IPS DF 19.7 (cell line): ENCODE measurements at regions not wholly inside any gene's neighbourhood (a gene's known extent, or its start where the extent isn't known, plus 50 kb on each side); places are given as distances from the start of the nearest gene placed in this dataset.
A peak's percentile ranks its signal among the peaks of the same experiment; 100 is the strongest.

Source experiments
- DNase-seq: peaks from one replicate; pipeline ENCODE4 v3.0.0-alpha.2; 2013; ENCODE audit warnings: low read depth, low spot score

DNA sequence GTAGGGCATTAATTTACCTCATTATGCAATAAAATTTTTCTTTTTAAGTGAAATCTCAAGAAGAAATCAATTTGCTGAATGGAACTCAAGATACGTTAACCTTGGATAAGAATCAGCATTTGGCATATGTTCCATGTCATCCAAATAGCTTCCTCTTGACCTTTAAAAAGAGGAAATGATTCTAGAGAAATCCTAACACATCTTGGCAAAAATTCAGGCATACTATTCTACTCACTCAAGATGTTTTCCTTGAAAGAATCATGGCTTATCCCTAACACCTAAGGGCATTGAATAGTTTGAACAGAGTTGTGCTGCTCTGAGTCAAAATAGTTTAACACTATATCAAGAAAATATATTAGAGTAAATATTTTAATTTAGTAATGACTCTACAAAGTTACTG, 678.0 kb downstream of the EPHA4 start:
- DNase-seq: no peak

DNA sequence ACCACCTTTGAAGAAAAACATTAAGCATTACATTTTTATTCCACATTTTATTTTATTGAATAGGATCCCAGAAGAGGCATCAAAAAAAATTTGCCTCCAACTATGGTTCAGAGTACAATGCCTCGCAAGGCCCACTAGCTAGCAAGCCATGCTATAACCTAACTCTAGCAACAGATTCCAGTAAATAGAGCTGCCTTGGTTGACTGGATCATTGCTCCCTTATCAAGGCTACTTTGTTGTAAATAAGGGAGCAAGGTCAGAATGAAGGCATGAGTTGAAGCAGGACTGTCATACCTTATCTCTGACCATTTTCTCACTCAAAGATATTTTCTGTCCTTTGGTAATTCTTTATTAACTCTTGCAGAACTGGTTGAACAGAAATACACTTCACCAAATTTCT, 672.6 kb downstream of the EPHA4 start:
- no peak for DNase-seq

DNA sequence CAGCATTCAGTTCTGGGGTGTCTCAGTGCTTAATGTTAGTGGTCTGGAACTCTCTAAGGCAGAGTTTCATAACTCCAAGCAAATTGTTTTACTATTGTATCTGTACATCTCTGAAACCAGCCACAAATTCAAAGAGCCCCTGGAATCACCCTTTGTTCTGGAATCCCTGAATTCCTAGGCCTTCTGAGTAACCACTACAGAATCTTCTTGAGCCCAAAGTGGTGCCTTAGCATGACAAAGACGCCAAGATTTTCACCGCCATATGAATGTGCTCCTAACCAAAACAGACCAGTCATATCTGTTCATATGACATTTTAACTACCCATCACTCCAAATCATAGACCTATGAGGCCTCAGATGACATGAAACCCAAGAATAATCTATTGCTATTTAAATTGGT, 668.1 kb downstream of the EPHA4 start:
- no peak for DNase-seq

DNA sequence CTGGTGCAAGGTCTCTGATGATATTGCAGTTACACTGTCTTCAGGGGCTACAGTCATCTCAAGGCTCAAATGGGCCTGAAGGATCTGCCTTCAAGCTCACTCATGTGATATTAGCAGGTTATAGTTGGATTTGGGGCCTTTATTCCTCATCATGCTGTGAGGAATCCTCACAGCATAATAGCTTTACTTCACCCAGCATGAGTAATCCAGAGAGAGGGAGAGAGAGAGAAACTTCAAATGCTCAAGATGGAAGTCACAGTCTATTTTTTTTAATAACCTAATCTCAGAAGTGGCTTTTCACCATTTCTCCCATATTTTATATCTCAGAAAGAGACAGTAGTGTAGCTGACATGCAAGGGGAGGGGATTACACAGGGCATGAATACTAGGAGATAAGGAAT, 658.7 kb downstream of the EPHA4 start:
- DNase-seq: no peak

DNA sequence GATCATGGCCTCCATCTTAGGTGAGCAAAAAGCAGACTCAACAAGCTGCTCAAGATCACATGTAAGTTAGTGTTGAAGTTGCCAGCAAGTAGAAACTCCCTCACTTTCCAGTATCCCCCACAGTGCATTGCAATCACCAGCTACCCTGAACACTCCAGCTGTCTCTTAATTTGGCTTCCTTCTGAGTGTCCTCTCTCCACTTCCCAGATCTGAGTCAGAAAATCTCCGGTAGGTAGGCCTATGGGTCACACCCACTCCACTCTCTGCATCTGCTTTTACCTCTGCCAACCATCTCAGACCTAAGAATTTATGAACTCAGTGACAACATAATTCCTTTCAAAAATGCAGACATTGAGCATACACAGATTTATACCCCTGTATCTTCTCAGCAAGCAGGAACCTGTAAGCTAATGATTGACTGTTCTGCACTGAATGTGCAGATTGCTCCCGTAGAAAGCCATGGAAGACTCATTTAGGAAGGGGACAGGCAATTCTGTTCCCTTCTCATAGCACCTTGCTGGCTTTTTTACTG, 656.9 kb downstream of the EPHA4 start:
- no peak for DNase-seq

DNA sequence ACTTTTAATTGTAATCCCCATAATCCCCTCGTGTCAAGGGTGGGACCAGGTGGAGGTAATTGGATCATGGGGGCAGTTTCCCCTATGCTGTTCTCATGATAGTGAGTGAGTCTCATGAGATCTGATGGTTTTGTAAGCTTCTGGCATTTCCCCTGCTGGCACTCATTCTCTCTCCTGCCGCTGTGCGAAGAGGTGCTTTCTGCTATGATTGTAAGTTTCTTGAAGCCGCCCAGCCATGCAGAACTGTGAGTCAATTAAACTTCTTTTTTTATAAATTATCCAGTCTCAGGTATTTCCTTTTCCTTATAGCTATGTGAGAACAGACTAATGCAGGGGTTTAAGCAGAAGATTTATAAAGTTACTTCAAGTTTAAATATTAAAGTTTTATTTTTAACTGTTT, 655.2 kb downstream of the EPHA4 start:
- DNase-seq: no peak

DNA sequence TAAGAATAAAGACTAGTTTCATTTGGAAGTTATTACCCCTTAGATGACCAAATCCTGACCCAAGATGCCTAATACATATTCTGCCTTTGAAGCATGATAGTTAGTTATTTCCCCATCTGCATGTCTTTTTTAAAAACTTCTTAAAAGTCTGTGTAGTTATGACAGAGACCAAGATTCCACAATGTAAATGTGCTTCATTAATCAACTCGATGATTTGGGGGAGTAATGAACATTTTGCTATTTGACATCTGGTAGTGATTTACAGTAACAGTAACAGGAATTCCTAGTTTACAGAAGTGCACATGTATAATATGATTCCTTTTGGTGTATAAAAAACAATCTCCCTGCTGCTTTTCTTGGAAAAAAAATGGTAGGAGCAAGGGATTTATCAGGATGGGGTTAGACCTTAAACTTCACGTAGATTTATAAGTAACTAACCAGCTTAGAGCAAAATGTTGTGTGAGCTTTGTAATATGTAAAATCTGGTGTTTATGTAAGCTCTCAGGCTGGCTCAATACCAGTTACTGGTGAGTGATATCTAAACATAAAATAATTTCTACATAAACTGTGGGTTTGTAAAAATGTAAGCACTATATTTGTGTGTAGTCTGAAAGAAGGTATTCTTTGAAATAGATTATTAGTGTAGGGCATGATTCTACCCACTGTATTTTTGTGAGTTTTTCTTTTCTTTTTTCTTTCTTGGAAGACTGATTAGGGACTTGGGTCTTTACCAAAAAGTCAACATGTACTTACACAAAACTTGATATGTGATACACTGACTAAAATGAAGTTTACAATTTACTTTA, 641.6 kb downstream of the EPHA4 start:
- DNase-seq: no peak

DNA sequence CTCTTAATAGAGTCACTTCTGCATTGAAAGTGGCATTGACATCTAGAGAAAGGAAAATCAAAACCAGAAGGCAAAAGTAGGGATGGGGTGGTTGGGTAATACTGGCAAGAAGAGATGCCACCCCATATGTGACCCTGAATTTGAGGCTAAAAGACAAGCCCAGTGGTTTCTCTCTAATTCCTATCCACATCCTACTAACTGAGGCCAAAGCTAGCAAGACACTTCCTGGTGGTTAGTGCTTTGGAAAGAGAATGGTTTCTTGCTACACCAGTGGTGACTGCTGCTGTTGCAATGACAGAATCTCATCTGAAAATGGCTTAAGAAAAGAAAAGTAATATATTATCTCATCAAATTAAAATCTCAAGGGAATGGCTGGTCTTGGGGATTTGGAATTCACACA, 640.6 kb downstream of the EPHA4 start:
- DNase-seq: no peak

DNA sequence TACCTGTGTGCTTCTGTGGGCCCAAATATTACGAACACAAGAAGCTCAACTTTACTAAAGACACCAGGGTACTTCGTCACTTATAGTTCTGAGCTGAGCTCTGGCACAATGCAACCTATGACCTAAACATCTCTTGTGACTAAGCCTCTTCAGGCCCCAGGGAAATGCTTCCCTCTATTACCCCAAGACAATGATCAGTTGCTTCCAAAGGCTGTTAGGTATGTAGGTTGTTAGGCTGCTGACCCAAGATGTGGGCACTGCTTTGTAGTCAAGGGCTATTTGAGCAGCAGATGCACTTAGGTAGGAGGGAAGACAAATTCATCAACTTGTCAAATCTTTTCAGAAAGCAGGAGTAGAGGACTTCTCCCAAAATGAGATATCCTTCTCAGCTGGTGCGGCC, 640.1 kb downstream of the EPHA4 start:
- DNase-seq: no peak

DNA sequence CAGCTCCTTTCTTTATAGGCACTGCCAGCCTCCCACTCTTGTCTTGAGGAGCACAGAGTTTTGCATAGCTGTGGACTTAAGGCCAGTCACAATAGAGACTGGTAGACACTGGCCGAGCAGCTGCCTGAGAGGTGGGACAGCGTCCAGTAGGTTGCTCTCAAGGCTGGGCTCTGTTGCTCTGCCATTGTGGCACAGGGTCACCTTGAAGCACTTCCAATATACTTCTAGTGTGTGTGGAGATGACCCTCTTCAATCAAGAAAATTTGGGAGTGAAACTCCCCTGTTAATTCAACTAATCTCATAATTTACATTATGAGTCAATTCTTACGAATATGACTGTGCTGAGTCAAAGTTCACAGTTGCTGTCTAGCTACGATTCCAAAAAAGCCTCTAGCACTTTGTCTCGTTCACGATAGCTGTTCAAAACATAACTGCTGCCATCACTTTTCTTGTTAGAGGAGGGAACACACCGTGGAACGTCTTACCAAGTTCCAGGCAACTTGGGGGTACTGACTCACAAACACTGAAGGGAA, 636.2 kb downstream of the EPHA4 start:
- no peak for DNase-seq

DNA sequence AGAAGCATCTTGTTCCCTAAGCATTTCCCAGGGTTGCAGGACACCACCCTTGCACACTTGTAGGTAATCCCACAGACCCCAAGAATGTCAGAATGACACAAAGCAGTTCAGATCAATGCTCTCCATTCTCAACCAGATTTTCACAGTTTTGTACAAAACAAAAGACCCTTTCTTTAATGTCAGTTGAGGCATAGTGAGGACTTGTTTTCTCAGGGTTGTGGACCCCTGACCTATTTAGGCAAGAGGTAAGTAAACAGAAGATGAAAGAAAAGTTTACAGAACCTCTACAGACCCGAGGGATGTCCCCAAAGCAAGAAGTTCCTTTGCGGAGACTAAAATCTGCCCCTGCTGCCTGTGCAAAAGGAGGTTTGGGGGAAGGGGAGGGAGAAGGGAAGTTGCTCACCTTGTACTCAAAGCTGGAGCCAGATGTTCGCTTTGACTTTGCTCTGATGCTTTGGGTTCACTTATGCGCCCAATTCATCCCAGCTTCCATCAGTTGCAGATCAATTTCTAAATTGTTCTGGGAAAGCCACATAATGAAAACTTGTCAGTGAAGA, 635.4 kb downstream of the EPHA4 start:
- DNase-seq: no peak

DNA sequence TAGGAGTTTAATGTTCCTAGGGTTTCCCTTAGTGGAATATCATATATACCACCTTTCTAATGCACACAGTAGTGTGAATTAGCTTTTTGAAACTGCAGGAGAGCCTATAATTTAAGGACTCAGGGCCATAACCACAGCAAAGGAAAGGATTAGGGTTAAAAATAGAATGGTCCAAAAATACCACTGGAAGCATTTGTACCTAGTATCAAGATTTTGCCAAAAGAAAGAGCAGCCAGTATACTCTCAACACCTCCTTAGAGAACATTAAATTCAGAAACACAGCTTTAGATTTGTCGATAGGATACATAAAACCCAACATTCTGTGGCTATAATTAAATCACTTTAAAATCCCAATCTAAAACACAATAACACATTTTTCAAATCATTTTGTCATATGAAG, 634.9 kb downstream of the EPHA4 start:
- DNase-seq: no peak

DNA sequence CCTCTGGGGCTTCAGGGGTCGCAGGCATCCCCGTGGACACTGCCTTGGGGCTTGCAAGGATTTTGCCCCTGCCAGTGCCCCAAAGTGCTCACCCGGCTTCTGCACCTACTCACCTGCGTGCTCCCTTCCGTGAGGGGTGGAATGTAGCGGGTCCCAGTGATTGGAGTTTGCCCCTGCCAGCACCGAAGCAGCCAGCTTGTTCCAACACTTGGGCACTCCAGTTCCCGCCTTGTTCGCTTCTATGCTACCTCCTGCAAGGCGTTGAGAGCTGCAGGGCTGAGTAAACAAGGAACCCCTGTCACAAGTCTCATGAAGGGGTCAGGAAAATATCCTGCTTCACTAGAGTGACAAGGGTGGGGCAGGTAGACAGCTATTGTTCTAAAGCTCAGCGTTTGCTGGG, 631.5 kb downstream of the EPHA4 start:
- no peak for DNase-seq

DNA sequence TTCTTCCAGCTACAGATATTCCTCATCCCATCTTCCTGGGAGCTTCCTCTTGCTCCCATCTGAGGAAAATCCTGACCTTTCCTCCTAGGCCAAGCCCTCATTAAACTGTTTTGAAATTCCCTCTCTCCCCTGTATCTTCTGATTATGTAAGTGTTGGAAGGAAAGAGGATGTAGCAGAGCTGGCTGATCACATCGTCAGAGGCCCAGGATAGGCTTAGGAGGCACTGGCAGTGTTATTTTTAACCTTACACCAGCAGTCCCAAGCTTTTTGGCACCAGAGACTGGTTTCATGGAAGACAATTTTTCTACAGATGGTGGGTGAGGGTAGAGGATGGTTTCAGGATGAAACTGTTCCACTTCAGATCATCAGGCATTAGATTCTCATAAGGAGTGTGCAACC, 630.4 kb downstream of the EPHA4 start:
- no peak for DNase-seq

DNA sequence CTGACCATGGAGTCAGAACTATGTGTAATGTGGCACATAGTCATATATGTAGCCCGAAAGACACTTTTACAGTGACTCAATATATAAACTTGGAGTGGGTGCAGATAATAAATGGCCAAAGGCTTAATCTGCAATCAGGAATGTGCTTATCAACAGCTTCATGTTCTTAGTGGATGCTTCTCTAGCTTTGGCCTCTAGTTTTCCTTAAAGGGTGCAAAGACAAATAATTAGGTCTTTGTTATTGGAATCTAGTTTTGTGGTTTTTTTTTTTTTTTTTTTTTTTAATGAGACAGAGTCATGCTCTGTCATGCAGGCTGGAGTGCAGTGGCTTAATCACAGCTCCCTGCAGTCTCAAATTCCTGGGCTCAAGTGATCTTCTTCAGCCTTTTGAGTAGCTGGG, 625.6 kb downstream of the EPHA4 start:
- no peak for DNase-seq

DNA sequence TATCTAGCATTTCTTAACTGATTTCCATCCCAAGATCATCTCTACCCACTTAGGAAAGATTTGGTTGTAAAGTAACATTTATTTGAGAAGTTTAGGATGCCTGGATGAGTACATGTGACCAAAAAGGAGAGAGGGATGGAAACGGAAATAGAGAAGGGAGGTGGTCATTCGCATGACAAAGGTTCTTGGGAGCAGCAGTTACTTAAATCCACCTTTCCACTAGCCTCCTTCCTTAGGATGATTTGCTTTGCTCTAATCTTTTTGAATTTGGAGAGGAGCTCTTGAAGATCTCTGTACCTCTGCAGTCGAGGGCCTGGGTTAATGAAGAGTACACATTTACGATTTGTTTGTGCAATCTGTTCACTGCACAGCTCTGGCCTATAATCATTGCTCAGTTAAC, 623.5 kb downstream of the EPHA4 start:
- DNase-seq: peak; percentile 67

DNA sequence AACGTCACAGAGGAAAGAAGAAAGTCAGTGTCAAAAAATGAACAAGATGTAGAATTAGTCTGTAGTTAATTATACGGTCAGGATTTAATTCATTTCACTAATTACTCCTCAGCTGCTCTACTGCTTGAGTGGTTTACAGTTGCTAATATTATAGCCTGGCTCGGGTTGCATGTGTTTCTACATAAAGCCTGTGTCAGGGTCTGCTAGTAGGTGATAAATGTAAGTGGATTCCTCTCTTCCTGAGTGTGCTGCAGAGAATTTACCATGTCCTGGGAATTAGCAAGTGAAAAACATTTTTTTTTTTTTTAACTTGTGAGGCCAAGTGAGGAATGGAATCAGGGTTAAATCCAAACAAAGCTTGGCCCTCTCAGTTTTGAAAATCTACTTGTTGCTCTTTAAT, 622.6 kb downstream of the EPHA4 start:
- DNase-seq: peak; percentile 15

DNA sequence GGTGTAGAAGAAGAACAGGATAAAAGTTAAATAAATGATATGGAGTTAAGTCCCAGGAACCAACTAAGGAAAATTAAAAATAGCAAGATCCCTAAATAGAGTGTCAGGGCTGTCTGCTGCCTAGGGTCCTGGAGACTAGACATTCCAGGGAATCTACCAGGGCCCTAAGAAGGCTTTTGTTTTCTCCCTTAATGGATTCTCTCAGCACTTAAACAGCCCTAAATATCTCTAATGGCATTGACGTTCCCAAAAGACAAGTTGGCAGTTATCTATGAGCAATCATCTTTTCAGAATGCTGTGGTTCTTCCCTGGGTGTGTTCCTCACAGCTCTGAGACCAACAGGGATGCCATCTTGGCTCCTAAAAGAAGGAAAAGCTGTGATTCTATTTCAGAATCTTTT, 616.3 kb downstream of the EPHA4 start:
- no peak for DNase-seq

DNA sequence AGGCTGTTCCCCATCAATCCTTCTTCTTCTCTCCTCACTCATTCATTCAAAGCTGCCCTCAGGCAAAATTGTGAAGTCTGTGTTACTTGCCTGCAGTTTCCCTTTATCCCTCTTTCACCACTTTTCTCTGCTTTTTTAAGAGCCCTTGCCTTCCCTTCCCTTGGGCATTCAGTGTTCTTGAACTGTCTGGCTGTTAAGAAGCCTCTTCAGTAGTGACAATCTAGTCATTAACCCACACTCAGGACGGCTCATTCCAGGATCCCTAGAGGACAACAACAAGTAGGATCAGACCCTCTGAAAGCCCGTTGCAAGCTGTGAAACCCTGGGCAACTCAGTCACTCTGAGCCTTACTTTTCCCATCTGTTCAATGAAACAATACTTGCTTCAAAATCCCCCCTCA, 615.7 kb downstream of the EPHA4 start:
- no peak for DNase-seq

DNA sequence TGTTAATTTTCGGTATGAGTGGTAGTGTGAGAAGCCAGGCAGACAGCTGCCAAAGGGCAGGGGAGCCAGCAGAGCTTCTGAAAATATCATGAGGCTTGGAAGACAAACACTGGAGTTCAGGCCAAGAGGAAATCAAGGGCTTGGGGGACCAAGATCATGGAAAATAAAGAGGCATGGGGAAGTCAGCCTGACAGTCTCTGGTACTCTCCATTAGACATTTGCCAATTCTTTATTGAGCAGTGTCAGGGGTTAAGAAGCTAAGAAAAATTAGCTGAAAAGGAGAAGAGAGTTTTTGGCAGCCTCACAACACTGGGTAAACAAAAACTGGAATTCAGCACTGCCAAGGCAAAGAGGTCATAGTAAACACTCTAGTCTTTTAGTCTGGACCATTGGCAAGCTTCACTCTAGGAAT, 612.7 kb downstream of the EPHA4 start:
- DNase-seq: no peak

DNA sequence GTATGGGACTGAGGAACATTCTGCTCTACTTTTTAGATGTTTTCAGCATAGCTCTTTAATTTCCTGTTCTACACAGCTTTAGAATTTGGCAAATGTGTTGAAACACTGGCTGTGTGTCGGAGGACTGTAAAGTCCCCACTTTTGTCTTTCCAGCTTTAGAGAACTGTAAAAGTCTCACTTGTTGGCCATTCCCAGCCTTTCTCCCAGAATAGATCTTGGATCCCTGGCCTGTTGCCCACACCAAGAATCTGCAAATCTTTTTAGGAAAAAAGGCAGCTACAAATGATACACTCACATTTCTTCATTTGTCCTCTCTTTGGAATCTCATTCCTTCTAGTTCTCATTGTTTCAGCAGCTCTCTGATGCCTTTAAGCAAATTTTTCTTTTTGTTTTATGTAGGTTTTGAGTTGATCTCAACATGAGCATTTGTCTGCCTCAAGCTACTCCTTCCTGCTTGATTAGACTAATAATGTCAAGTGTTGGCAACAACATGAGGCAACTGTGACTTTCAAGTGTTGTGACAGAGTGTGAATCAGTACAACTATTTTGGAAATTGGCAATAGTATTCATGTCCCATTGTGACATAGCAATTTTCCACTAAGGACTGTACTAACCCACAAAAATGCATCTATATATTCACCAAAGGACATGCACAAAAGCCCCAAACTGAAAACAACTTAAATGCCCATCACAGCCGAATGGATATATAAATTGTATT, 610.8 kb downstream of the EPHA4 start:
- no peak for DNase-seq

DNA sequence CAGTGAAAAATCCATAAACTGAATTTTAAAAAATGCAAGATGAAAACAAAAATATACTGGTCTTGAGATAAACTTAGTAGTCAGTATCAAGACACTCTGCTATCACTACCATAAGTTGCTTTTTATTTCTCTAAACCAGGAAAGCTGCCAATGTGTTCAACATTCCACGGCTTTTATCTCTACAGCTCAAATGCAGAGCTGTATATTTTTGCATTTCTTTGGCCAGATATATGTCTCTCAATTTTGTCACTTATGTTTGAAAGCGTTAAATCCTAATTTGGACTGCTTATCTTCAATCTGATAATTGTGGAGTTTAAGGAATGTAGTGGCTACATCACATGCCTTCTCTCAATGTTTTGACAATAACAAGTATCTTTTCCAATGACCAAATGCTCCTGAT, 609.5 kb downstream of the EPHA4 start:
- DNase-seq: no peak

DNA sequence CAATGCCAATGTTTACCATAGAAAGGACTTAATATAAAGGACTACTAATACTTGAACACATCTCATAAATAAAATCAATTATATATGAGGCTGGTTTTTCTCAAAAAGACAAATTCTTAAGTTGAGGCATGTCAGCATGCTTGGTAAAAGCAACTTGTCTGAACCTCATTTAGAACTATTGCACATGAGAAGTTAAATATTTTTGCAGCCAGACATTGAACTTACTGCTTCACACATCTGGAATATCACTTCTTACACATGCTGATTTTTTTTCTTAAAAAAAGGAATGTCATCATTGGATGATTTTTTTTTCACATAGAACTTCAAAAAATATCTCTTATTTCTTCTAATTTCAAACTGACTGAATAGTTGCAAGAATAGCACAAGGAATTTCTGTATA, 609.0 kb downstream of the EPHA4 start:
- no peak for DNase-seq
